ENCODE measurements at regions not wholly inside any gene's neighbourhood (a gene's known extent, or its start where the extent isn't known, plus 50 kb on each side); places are given as distances from the start of the nearest gene placed in this dataset.

DNA sequence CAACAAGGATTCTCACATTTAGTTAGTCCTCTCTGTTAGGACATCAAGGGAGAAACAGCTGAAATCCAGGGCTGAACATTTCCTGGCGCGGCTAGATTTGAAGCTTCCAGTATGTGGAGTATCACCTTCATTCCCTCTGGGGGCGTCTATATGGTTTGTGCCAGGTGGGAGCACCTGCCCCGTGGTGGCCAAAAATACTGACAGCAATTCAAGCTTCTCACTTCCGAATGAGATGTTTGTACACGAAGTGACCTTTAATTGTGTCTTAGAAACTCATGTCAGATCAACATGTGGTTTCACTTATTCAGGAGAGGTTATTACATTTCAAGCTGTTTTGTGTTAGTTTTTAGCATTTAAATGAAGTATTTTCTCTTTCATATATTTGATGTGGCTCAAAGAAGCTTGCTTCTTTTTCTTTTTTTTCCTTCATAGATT is 67.3 kb upstream of the ZNF217 start:
- TF ChIP-seq POLR2AphosphoS5 (IDR thresholded peaks at IDR 0.05; ENCODE audit: borderline replicate concordance, low read depth, low read length) (no peak), EZH2 (IDR thresholded peaks at IDR 0.05) (no peak)

All from SK-N-MC (cell line).